Neuronal stem cell (in vitro differentiated cells): ENCODE measurements at regions not wholly inside any gene's neighbourhood (a gene's known extent, or its start where the extent isn't known, plus 50 kb on each side); places are given as distances from the start of the nearest gene placed in this dataset.

Experiments
- DNase-seq: peaks from one replicate; pipeline ENCODE4 v3.0.0-alpha.2; 2013; ENCODE audit warnings: low spot score
- H2AFZ ChIP-seq: one replicate; pipeline ENCODE4 v1.6.1; 2013; ENCODE audit warnings: mild to moderate bottlenecking, low read length, inconsistent platforms
- H2AK5ac ChIP-seq: 2 replicates; pipeline ENCODE4 v1.6.1; 2013; ENCODE audit warnings: low read depth, mild to moderate bottlenecking, inconsistent platforms, low read length, moderate library complexity, mixed read lengths
- H2BK120ac ChIP-seq: 2 replicates; pipeline ENCODE4 v1.6.1; 2013; ENCODE audit warnings: low read depth, mild to moderate bottlenecking, inconsistent platforms, low read length, moderate library complexity, mixed read lengths
- H2BK12ac ChIP-seq: one replicate; pipeline ENCODE4 v1.6.1; 2013; ENCODE audit warnings: low read length, inconsistent platforms
- H2BK15ac ChIP-seq: 2 replicates; pipeline ENCODE4 v1.6.1; 2013; ENCODE audit warnings: mild to moderate bottlenecking, low read length, inconsistent platforms, mixed read lengths
- H2BK5ac ChIP-seq: one replicate; pipeline ENCODE4 v1.6.1; 2013; ENCODE audit warnings: inconsistent platforms, mild to moderate bottlenecking, low read length, moderate library complexity
- H3K14ac ChIP-seq: one replicate; pipeline ENCODE4 v1.6.1; 2013; ENCODE audit warnings: low read length, inconsistent platforms
- H3K18ac ChIP-seq: 2 replicates; pipeline ENCODE4 v1.6.1; 2013; ENCODE audit warnings: low read length, inconsistent platforms
- H3K23ac ChIP-seq: 2 replicates; pipeline ENCODE4 v1.6.1; 2013; ENCODE audit warnings: low read depth, mild to moderate bottlenecking, mixed read lengths, low read length, inconsistent platforms; ENCODE audit not compliant: poor library complexity
- H3K27ac ChIP-seq: replicated peaks from 3 replicates; pipeline ENCODE4 v1.5.1; 2013; ENCODE audit warnings: low read length, inconsistent platforms
- H3K27me3 ChIP-seq, 3 experiments: 2 replicates each; pipeline ENCODE4 v1.6.1; 2013; ENCODE audit warnings: low read length in 3 of 3, mild to moderate bottlenecking in 2 of 3, inconsistent platforms in 1 of 3, low read depth in 1 of 3, mixed read lengths in 1 of 3, moderate library complexity in 1 of 3; ENCODE audit not compliant: control insufficient read depth in 3 of 3, insufficient read depth in 3 of 3
- H3K36me3 ChIP-seq, 2 donors: replicated peaks in 1 of 2; 2 replicates each; pipeline ENCODE4 v1.6.1; 2013; ENCODE audit warnings: low read length in 2 of 2; ENCODE audit not compliant: control insufficient read depth in 2 of 2, insufficient read depth in 2 of 2
- H3K4ac ChIP-seq: 2 replicates; pipeline ENCODE4 v1.6.1; 2013; ENCODE audit warnings: inconsistent platforms, mild to moderate bottlenecking, low read length, moderate library complexity
- H3K4me1 ChIP-seq, 2 donors: 1 replicate in 1 of 2; 2 replicates in 1 of 2; pipeline ENCODE4 v1.6.1; 2013; ENCODE audit warnings: low read length in 2 of 2, low read depth in 1 of 2; ENCODE audit not compliant: control insufficient read depth in 2 of 2, insufficient read depth in 1 of 2
- H3K4me2 ChIP-seq: one replicate; pipeline ENCODE4 v1.6.1; 2013; ENCODE audit warnings: mild to moderate bottlenecking, low read length, inconsistent platforms; ENCODE audit not compliant: insufficient read depth, poor library complexity, severe bottlenecking
- H3K4me3 ChIP-seq, 2 donors: 2 replicates each; pipeline ENCODE4 v1.5.1; 2013; ENCODE audit warnings: low read length in 2 of 2, mild to moderate bottlenecking in 2 of 2, inconsistent platforms in 1 of 2, moderate library complexity in 1 of 2
- H3K79me1 ChIP-seq: one replicate; pipeline ENCODE4 v1.6.1; 2013; ENCODE audit warnings: low read depth, mild to moderate bottlenecking, inconsistent platforms, low read length, moderate library complexity
- H3K9ac ChIP-seq: one replicate; pipeline ENCODE4 v1.6.1; 2013; ENCODE audit warnings: mild to moderate bottlenecking, low read depth, low read length, inconsistent platforms; ENCODE audit not compliant: poor library complexity
- H3K9me3 ChIP-seq, 2 donors: replicated peaks in 1 of 2; 2 replicates each; pipeline versions ENCODE3 to v1.6.1; 2013; ENCODE audit warnings: low read length in 2 of 2, mild to moderate bottlenecking in 2 of 2, inconsistent platforms in 1 of 2, low read depth in 1 of 2, mixed read lengths in 1 of 2, moderate library complexity in 1 of 2; ENCODE audit not compliant: control insufficient read depth in 2 of 2, insufficient read depth in 1 of 2
- H4K8ac ChIP-seq: one replicate; pipeline ENCODE4 v1.6.1; 2013; ENCODE audit warnings: low read depth, mild to moderate bottlenecking, inconsistent platforms, low read length, moderate library complexity
- H4K91ac ChIP-seq: one replicate; pipeline ENCODE4 v1.6.1; 2013; ENCODE audit warnings: low read length, low read depth, mild to moderate bottlenecking, inconsistent platforms; ENCODE audit not compliant: poor library complexity
- WGBS, 2 donors: extraction: QIAGEN DNeasy Blood & Tissue Kit; methylation state at CpG; one replicate each; pipeline ENCODE4 v1.1.7; 2013; ENCODE audit warnings: missing lambda C conversion rate in 2 of 2, mixed read lengths in 1 of 2; ENCODE audit not compliant: insufficient read length in 2 of 2, insufficient replicate concordance in 1 of 2; ENCODE audit errors: extremely low coverage in 2 of 2; 5-methylcytosine and 5-hydroxymethylcytosine counted together

GRCh38 chr10:16117305-16117695, 257.0 kb upstream of the MINDY3 start:
- Histone ChIP-seq H2BK15ac (no peak overlapping the region), H3K4ac (no peak overlapping the region), H3K9me3 (no peaks in the 10 kb centered on the region), H2AFZ (no peak overlapping the region), H3K36me3 (no peaks in the 10 kb centered on the region), H4K8ac (no peak overlapping the region), H3K27me3 (peaks cover 0 to 3% (median 0%) of the 10 kb centered on the region in 3 experiments), H3K9ac (no peak overlapping the region), H3K18ac (no peak overlapping the region), H3K4me2 (no peak overlapping the region), H3K27ac (no peak overlapping the region), H4K91ac (no peak overlapping the region), H3K79me1 (no peaks in the 10 kb centered on the region), H3K4me3 (no peak overlapping the region), H3K23ac (no peak overlapping the region), H3K14ac (no peak overlapping the region), H3K4me1 (peaks cover 0 to 2% of the 10 kb centered on the region in 2 donors), H2BK12ac (no peak overlapping the region), H2AK5ac (no peak overlapping the region), H2BK120ac (no peak overlapping the region), H2BK5ac (no peak overlapping the region)
- no CpG with 5 or more reads among the region's 4 CpGs for WGBS, 2 donors
- no peak for DNase-seq

DNA sequence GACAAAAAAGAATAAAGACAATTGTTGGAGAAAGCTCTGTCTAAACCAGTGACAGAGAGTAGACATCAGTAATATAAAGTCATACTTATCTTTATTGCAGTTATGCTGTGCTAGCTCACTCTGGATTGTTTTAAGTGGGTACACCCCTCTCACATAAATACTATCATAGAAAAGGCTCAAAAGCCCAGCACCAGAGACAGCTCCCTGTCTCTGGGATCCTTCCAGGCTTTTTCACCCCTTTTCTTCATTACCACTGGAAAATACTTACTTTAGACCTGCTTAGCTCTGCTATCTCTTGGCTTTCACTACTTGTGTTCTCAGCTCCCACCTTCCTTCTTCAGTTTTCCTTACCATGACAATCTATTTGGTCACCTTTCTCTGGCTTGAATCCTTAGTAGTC, 259.1 kb upstream of the MINDY3 start:
- Histone ChIP-seq H2BK12ac (no peak overlapping the region), H2AFZ (no peak overlapping the region), H2BK15ac (no peak overlapping the region), H3K4ac (no peak overlapping the region), H3K4me1 (no peaks in the 10 kb centered on the region), H3K9me3 (no peaks in the 10 kb centered on the region), H3K4me3 (no peak overlapping the region), H2BK120ac (no peak overlapping the region), H3K18ac (no peak overlapping the region), H4K91ac (no peak overlapping the region), H3K9ac (no peak overlapping the region), H3K27ac (no peak overlapping the region), H2AK5ac (no peak overlapping the region), H3K27me3 (no peaks in the 10 kb centered on the region), H3K23ac (no peak overlapping the region), H4K8ac (no peak overlapping the region), H3K14ac (no peak overlapping the region), H2BK5ac (no peak overlapping the region), H3K36me3 (no peaks in the 10 kb centered on the region), H3K4me2 (no peak overlapping the region), H3K79me1 (no peaks in the 10 kb centered on the region)
- no peak for DNase-seq

DNA sequence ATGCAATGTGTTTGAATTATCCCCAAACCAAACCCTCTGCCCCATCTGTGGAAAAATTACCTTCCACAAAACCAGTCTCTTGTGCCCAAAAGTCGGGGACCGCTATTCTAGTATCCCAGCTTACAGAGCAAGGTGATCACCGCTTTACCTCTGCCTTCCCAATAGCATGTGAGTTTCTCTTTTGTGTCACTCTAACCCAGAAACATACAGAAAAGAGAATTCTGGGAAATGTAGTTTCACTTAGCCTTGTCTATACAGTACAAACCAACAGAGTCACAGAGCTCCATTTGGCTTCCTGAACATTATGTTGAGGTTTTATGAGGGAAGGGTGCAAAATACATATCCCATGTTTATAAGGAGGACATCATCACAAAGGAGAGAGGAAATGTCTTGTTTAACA, 260.3 kb upstream of the MINDY3 start:
- H4K91ac ChIP-seq = no peak overlapping the region
- no peak overlapping the region for H2BK120ac ChIP-seq
- H2BK15ac ChIP-seq = no peak overlapping the region
- H3K4ac ChIP-seq = no peak overlapping the region
- H2AK5ac ChIP-seq = no peak overlapping the region
- H3K4me2 ChIP-seq = no peak overlapping the region
- no peak overlapping the region for H2BK5ac ChIP-seq
- H3K27me3 ChIP-seq = no peaks in the 10 kb centered on the region
- H4K8ac ChIP-seq = no peak overlapping the region
- H3K14ac ChIP-seq = no peak overlapping the region
- H3K4me3 ChIP-seq = no peak overlapping the region
- no peak overlapping the region for H3K9ac ChIP-seq
- no peaks in the 10 kb centered on the region for H3K79me1 ChIP-seq
- no peak overlapping the region for H3K27ac ChIP-seq
- no peak overlapping the region for H3K23ac ChIP-seq
- no peaks in the 10 kb centered on the region for H3K36me3 ChIP-seq
- H3K4me1 ChIP-seq = no peaks in the 10 kb centered on the region
- no peak overlapping the region for H2BK12ac ChIP-seq
- H2AFZ ChIP-seq = no peak overlapping the region
- WGBS, 2 donors = no CpG with 5 or more reads among the region's 3 CpGs
- H3K18ac ChIP-seq = no peak overlapping the region
- no peak for DNase-seq
- H3K9me3 ChIP-seq = no peaks in the 10 kb centered on the region

- no peaks in the 10 kb centered on the region for H3K9me3 ChIP-seq
- H2BK15ac ChIP-seq = no peak overlapping the region
- no peak overlapping the region for H4K91ac ChIP-seq
- H4K8ac ChIP-seq = no peak overlapping the region
- H3K4me1 ChIP-seq = no peaks in the 10 kb centered on the region
- no peak for DNase-seq
- H3K27ac ChIP-seq = no peak overlapping the region
- no peaks in the 10 kb centered on the region for H3K36me3 ChIP-seq
- no peaks in the 10 kb centered on the region for H3K79me1 ChIP-seq
- H3K4ac ChIP-seq = no peak overlapping the region
- no peak overlapping the region for H3K14ac ChIP-seq
- no peak overlapping the region for H2AK5ac ChIP-seq
- no peak overlapping the region for H2BK5ac ChIP-seq
- peak overlapping the region; percentile 11 for H3K4me2 ChIP-seq
- H3K27me3 ChIP-seq = no peaks in the 10 kb centered on the region
- no peak overlapping the region for H3K9ac ChIP-seq
- no peak overlapping the region for H2BK12ac ChIP-seq
- H2BK120ac ChIP-seq = no peak overlapping the region
- no peak overlapping the region for H2AFZ ChIP-seq
- no peak overlapping the region for H3K4me3 ChIP-seq
- H3K23ac ChIP-seq = no peak overlapping the region
- no peak overlapping the region for H3K18ac ChIP-seq
- WGBS, 2 donors = no CpG with 5 or more reads among the region's 2 CpGs
Observed at GRCh38 chr10:16141499-16141898, 281.2 kb upstream of the MINDY3 start.
